ENCODE measurements at regions not wholly inside any gene's neighbourhood (a gene's known extent, or its start where the extent isn't known, plus 50 kb on each side); places are given as distances from the start of the nearest gene placed in this dataset.

GRCh38 chr5:91541696-91542095 lies 158.6 kb upstream of the ARRDC3 start:
- DNase-seq (ENCODE audit: low spot score) = no peak
- no peak for TF ChIP-seq CTCF (IDR thresholded peaks at IDR 0.05; ENCODE audit: extremely low read depth, missing control alignments)

- no peak for DNase-seq (ENCODE audit: low spot score)
- TF ChIP-seq CTCF (IDR thresholded peaks at IDR 0.05; ENCODE audit: extremely low read depth, missing control alignments) = no peak
Measured at GRCh38 chr5:91538179-91538578, 155.1 kb upstream of the ARRDC3 start.

- no peak for DNase-seq (ENCODE audit: low spot score)
- TF ChIP-seq CTCF (IDR thresholded peaks at IDR 0.05; ENCODE audit: extremely low read depth, missing control alignments) = no peak
Measured at GRCh38 chr5:91535499-91535898, 152.4 kb upstream of the ARRDC3 start.

- TF ChIP-seq CTCF (IDR thresholded peaks at IDR 0.05; ENCODE audit: extremely low read depth, missing control alignments) = no peak
- no peak for DNase-seq (ENCODE audit: low spot score)
Measured at GRCh38 chr5:91534332-91534731, 151.2 kb upstream of the ARRDC3 start.

- no peak for DNase-seq (ENCODE audit: low spot score)
- no peak for TF ChIP-seq CTCF (IDR thresholded peaks at IDR 0.05; ENCODE audit: extremely low read depth, missing control alignments)
Measured at GRCh38 chr5:91532779-91533178, 149.7 kb upstream of the ARRDC3 start.

GRCh38 chr5:91532281-91532680 lies 149.2 kb upstream of the ARRDC3 start:
- no peak for TF ChIP-seq CTCF (IDR thresholded peaks at IDR 0.05; ENCODE audit: extremely low read depth, missing control alignments)
- DNase-seq (ENCODE audit: low spot score) = no peak

GRCh38 chr5:91528831-91529230 lies 145.7 kb upstream of the ARRDC3 start:
- no peak for TF ChIP-seq CTCF (IDR thresholded peaks at IDR 0.05; ENCODE audit: extremely low read depth, missing control alignments)
- no peak for DNase-seq (ENCODE audit: low spot score)

All from GM20000 (cell line).